GM18867 (cell line): ENCODE measurements at regions not wholly inside any gene's neighbourhood (a gene's known extent, or its start where the extent isn't known, plus 50 kb on each side); places are given as distances from the start of the nearest gene placed in this dataset.
"Not testable (repeated sequence)": the region's sequence is repeated elsewhere in the genome, so short reads cannot be mapped to it uniquely, and the experiment has no call there.

ENCODE experiments used
- ATAC-seq: cut with Tn5 transposase; IDR thresholded peaks from one replicate; pipeline ENCODE4 v1.9.1; 2021; ENCODE audit warnings: mild to moderate bottlenecking, moderate library complexity; ENCODE audit not compliant: unreplicated experiment

DNA sequence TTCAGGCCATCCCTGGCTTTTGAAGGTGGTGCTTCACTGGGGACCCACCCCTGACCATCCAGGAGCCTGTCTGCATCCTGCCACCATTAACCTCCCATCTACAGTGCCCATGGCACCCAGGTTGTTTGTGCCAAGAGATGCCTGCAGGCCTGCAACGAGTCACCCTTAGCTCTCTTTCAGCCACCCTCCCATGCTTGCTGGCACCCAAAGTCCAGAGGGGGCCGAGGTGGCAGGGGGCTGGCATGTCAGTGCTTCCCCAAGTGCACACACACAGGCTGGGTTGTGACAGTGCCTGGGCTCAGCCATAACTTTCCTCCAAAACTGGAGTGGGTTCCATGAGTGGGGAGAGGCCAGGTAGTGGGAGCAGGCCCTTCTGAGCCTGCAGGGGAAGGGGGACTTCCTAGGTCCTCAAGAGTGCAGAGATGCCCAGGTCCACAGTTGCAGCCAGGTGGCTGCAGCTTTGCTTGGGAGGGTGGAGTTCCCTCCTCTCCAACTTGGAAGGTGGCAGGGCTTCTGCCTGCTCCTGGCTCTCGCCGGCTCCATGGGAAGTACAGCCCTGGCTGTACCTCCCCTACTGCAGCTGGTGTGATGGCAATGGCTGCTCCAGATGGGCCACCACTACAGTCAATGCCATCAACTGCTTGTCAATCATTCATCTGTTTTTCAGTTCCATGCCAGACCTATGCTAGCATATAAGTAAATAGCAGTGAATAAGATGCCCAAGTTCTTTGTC, 235.9 kb upstream of the GIMD1 start:
- ATAC-seq, result no peak

DNA sequence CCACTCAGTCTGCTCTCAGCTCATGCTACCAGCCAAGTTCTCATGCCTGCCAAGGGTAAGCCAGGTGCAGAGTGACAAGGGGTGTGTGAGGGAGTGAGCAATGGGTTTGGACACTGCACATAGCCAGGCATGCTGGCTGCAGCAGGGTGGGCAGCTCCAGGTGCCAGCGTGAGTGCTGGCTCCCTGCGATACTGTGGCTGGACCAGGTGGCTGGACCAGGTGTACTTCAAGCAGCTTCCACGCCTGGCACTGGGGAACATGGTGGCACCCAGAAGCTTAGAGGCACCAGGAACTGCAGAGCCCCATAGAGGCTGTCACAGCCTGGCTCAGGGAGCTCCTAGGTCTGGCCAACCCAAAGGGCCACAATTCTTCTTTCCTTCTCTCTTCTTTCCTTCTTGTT, 234.9 kb upstream of the GIMD1 start:
- ATAC-seq, result no peak

DNA sequence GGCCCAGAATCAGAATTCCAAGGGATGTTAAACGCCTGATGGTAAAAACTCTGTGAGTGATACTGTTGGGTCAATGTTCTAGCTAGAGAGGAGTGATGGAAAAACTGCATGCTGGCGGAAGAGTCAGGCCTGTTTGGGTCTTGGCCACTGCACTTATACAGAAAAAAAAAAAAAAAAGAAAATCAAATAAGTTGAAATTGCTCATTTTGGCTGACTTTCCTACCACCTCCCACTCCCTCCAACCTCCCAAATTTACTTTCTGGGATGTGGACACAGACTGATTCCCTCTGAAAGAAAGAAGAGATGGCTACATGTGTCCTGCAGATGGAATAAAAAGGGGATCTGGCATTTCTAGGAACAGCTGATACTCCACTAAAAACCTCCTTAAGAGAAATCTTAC, 234.1 kb upstream of the GIMD1 start:
- no peak for ATAC-seq

DNA sequence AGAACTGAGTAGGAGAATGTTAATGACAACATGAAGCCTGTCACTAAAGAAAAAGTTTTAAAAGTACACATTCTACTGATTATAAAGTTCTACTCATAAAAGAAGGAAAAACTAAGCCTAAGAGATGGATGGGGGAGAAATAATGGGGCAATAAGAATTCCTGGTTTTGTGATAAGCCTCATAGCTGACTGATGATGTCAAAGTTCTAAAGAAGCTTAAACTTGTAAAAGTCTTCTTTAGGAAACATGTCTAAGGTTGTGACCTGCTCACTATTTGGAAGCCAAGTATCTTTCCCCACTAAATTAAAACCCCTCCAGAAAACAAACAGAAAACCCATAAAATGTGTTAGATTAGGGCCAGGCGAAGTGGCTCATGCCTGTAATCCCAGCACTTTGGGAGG, 232.9 kb upstream of the GIMD1 start:
- no peak for ATAC-seq

DNA sequence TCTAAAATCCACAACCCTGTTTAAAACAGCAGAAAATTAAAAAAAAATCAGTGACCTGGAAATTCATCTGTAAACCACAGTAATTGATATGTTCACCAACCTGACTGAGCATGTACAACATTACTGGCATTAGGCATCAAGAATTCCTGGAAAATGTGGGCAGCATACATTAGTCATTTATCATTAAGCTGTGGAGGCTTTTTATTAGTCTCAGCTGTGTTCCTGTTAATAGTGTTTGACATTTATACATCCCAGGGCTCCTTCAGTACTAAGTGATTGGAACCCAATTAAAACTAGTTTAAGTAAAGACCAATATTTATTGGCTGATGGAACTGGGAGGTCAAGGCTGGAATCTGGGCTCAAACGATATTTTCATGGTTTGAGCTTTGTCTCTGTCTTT, 227.3 kb upstream of the GIMD1 start:
- no peak for ATAC-seq

DNA sequence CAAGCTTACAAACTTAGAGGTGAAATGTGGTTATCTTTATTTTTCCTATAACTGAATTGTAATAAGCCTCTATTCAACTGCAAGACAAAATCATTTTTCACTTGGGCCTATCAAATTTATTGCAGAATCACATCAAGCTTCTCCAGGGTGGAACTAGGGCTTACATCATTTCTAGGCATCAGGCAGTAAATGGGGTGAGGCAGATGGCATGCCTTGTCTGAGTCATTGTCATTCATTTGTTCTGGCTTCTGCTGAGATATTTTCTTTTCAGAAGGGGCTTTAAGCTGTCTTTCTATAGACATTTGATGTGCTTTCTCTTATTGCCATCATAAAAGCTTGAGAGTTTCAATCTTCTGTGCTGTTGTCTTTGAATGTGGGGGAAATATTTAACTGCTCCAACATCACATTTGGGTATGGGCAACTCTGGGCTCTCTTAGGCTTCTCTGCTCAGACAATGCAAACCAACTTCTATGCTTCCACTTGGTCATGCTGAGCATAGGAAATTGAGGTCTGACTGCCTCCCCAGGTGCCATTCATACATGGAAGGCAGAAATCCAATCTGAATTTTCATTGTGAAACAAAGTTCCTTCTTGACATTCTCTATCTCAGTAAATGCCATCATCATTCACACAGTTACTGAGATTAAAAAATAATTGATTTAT, 225.8 kb upstream of the GIMD1 start:
- no peak for ATAC-seq

DNA sequence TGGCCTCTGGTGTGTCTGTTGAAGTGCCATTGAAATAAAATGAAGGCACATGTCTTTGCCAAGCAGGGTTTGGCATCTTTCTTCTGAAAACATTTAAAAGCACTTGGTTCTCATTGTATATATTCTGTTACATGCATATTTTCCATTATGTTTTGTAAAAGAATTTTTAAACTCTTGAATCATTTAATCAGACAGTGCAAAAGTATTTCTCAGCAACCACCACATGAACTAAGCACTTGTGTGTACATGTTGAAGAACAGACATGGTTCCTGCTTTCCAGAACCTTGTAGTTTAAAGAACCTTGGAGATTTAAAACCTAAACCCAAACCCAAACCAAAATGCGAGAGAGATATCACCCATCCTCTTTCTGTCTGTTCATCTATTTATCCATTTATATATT, 220.3 kb upstream of the GIMD1 start:
- no peak for ATAC-seq

DNA sequence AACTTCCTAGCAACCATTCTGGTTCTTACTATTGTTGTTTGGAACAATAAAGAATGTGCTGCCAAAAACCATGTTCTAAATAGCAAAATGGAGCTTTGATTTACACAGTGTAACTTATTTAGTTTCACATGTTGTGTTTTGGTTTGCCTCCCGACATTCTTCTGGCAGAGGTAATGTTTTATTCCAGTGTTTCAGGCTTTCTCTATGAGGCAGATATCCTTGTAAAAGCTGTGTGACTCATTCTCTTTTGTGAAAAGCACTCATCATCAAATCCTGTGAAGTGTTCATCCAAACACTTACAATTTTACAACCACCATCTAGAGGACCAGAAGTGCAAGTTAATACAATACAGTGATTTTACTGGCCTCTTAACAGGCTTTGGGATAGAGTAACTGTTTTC, 219.0 kb upstream of the GIMD1 start:
- ATAC-seq, result no peak

DNA sequence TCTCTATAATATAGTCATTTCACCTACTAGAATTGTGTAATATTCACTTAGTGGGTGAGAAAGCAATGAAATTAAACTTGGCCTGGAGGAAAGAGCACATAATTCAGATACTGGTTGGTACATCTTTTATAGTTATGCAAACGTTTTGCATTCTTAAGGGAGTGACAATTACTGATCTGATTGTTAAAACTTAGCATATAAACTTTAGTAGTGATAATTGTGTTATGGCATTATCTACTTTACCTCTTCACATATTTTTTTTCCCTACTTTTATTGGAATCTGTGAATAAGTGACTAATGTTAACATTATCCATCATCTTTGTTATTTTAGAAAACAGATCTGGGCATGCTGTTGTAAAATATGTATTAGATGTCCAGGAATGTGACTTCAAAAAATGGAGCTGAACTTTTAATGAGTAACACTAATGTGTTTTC, 217.4 kb upstream of the GIMD1 start:
- no peak for ATAC-seq

DNA sequence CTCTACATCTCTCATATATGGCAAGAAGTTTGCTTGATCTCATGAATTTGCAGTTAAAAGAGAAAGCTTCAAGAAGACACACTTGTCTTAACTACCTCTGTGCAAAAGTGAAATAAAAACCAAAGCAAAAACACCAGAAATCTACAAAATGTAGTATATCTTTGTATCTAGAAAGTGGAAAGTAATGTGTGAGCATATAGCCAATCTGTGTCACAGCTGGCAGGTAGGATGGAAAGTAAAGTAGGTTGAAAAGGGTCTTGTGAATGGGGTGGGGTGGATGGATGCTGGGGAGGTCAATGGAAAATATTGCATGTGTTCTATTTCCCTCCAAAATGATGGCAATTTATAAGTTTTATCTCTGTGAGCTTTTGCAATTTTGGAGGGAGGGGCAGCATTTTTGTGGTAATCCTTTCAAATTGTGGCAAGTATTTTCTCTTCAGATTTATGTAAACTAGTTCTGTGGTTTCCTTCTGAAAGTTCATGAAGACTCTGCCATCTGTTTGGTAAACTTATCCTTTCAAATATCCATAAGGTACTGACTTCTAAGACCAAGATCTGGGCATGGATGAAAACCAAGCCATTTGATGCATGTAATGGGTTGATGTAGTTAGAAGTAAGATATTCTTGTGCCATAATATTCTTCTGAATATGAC, 215.9 kb upstream of the GIMD1 start:
- ATAC-seq, result no peak

DNA sequence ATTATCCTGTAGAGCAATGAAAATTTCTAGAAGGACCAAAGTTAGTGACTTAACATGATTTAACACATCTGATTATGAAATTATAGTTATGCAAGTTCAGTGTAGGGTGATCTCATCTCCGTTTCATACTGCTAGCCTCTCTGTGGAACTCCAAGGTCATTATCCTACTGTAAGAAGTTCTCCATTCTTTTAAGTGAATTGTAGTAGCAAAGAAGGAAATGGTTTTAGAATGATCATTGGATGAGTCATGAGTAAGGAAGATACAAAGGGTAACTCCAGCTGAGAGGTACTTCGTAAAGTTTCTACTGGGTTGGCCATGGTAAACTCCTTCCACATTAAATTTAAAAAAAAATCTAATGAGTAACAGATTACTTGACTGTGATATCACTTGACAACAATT, 215.0 kb upstream of the GIMD1 start:
- no peak for ATAC-seq

DNA sequence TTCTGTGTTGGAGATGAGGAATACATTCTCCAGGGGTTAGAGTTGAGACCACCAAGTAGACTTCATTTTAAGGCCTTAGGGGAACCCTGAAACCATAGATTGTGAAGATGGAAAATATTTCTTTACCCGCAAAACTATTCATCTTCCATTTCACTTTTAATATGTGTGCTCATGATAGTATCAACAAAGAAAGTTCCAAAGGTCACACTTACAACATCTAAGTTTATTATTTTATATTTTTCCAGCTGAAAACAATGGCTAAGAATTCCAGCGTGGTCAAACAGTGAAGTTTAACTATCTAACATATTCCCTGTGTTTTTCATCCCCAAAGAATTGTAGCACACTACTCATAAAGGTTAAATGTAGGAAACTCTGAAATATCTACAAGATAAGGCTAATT, 214.5 kb upstream of the GIMD1 start:
- ATAC-seq, result no peak

DNA sequence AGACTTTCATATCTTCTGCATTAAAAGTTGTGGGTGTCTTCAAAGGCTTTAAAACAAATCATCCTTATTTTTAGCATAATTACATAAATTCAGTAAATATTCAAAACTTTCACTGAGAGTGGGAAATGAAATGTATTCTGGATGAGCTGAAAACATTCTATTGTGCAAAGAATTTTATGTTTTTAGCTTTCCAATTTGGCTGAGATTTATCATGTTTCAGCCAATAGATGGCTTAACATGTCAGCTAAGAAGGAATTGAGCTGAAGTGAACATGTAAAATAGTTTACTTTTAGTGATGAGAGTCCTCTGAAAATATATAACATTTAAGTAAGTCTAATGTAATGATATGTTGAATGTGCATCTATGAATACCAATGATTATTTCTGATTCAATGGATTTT, 213.5 kb upstream of the GIMD1 start:
- ATAC-seq, result no peak

DNA sequence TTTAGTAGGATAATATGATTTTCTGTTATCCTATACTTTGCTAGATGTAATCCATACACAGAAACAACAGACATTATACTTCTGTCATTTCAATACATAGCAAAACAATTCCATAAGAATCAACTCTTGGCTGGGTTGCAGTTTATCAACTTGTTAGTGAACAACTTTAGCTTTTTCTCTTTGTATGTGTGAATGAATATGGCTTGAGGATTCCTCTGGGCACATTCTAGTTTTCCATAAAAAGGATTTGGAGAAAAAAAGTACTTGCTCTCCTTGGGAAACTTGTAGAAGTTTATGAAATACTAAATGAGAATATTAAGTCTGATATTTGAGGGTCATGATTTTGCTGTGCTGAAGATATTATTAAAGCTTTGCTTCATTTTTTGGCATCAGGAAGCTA, 210.7 kb upstream of the GIMD1 start:
- no peak for ATAC-seq

DNA sequence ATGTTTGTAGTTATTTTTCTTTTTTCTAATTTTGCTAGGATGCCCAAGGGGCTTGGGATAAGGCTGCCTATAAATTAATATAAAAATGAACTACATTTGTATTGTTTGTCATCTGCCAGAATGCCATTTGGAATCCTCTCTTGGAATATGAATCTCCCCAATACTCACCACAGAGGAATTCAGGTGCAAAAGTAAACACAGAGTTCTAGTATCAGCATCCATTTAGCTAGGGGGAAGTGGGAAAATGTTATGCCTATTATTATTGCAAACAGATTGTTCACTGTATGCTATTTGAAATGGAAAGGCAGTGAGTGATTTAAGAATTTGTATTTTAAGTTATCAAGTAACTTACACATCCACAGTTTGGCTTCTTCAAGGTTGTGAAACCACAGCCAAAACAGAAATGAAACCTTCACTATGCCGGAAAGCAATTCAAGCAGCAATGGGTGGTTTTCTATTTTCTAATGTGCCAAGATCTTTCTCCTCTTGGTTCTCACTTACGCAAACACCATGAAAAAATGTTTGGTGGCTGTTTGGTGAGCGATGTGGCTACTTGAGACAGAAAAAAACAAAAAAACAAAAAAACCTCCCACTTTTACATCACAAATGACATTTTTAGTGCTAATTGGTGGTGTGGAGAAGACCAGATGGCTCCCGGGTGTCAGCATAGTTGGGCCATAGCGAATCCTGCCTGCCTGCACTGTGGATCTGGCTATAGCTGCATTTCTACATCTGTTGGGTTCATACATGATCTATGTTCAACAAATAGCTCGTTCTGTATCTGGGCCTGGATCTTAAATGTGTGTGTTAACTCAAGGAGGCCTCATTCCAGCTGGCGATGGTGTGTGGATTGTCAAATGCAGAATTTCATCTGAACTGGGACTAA, 200.8 kb upstream of the GIMD1 start:
- peak; percentile 61 for ATAC-seq

DNA sequence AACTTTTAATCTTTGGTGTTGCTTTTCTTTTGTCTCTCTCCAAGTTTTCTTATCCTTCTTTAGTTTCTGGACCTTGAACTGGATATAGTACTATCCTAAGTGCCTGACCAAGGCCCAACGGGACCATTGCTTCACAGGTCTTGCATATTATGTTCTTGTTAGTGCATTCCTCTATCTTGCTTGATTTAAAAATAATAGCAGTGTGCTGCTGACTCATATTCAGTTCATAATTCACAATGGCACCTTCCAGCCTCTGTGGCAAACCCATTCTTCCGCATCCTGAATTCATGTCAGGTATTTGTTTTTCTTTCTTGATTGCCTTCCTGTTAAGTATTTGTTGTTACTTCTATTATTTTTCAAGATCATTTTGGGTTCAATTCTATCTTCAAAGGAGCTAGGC, 197.1 kb upstream of the GIMD1 start:
- ATAC-seq, result no peak

DNA sequence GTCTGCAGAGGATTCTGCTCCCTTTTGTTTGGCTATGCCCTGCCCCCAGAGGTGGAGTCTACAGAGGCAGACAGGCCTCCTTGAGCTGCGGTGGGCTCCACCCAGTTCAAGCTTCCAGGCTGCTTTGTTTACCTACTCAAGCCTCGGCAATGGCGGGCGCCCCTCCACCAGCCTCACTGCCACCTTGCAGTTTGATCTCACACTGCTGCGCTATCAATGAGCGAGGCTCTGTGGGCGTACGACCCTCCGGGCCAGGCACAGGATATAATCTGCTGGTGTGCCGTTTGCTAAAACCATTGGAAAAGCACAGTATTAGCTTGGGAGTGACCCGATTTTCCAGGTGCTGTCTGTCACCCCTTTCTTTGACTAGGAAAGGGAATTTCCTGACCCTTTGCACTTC, 195.1 kb upstream of the GIMD1 start:
- ATAC-seq, result not testable (repeated sequence)

DNA sequence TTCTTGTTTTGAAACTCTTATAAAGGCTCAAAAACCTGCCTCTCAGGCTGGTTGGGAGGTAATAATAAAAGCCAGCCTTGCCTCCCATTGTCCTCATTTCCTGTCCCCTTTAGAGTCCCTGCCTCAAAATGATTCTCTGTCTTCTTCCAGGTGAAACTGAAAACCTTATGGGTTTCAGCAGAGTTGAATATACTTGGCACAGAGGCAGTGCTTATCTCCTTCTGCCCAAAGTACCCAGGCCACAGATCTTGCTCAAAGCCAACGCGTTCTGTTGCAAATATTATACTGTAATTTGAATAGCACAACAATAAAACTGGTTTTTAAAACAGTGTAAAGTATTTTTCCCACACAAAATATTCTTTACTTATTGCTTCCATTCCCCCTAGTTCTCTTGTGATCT, 183.1 kb upstream of the GIMD1 start:
- ATAC-seq, result no peak

DNA sequence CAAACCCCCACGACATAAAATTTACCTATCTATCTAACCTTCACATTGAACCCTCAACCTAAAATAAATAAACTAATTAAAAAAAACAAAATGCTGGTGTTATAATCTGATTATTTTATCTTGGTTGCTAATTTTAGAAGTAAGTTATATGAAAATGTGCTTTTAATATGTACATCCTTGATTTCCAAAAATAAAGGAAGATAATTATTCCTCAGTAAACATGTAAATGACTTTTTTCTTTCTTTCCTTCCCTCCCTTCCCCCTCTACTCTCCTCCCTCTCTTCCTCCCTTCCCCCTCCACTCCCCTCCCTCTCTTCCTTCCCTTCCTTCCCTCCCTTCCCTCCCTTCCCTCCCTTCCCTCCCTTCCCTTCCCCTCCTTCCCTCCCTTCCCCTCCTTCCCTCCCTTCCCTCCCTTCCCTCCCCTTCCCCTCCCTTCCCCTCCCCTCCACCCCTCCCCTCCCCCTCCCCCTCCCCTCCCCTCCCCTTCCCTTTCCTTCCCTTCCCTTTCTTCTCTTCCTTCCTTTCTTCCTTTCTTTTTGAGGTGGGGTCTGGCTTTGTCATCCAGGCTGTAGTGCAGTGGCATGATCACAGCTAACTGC, 180.0 kb upstream of the GIMD1 start:
- ATAC-seq, result no peak

DNA sequence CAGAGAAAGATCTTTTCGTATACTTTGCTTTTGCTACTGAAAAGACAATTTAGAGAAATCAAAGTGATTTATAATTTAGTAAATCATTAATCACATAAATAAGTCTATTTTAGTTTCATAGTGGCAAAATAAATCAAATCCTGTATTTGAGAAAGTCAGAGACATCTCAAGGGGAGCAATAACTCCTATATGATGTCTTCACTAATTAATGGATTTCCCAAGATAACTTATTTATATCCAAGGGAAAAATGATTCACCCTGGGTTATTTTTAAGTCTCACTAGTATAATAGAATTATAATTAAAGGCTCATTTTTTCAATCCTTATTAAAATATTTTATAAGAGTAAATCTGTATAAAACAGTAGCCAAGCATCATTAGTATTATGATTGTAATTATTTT, 177.8 kb upstream of the GIMD1 start:
- no peak for ATAC-seq

DNA sequence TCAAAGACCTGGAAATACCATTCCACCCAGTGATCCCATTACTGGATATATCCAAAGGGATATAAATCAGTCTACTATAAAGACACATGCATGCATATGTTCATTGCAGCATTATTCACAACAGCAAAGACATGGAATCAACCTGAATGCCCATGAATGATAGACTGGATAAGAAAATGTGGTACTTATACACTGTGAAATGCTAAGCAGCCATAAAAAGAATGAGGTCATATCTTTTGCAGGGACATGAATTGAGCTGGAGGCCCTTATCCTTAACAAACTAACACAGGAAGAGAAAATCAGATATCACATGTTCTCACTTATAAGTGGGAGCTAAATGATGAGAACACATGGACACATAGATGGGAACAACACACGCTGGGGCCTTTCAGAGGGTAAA, 174.0 kb upstream of the GIMD1 start:
- not testable (repeated sequence) for ATAC-seq
